C4-2B (cell line): ENCODE measurements at regions not wholly inside any gene's neighbourhood (a gene's known extent, or its start where the extent isn't known, plus 50 kb on each side); places are given as distances from the start of the nearest gene placed in this dataset.

ENCODE experiments used
- CTCF ChIP-seq: fragments of 450-650 bp; conservative IDR thresholded peaks from 2 replicates; pipeline ENCODE4 v1.5.1; 2017; ENCODE audit warnings: mild to moderate bottlenecking
- ZFX ChIP-seq: fragments of 450-650 bp; IDR thresholded peaks from 2 replicates; pipeline ENCODE4 v1.6.1; 2017

- no peak for TF ChIP-seq CTCF
- TF ChIP-seq ZFX: no peak
Observed at GRCh38 chr2:16121986-16122390, 181.6 kb downstream of the MYCN start.
